Astrocyte (in vitro differentiated cells and primary cell): ENCODE measurements at regions not wholly inside any gene's neighbourhood (a gene's known extent, or its start where the extent isn't known, plus 50 kb on each side); places are given as distances from the start of the nearest gene placed in this dataset.

Experiments
- CTCF ChIP-seq: IDR thresholded peaks from 2 replicates; pipeline ENCODE4 v1.5.1; 2011; ENCODE audit warnings: low read depth, mild to moderate bottlenecking, inconsistent platforms, low read length, moderate library complexity; ENCODE audit not compliant: insufficient read depth
- EZH2 ChIP-seq: IDR thresholded peaks from 2 replicates; pipeline ENCODE4 v1.6.1; 2012; ENCODE audit warnings: mild to moderate bottlenecking, low read length, inconsistent platforms; ENCODE audit not compliant: insufficient read depth

- no peak for TF ChIP-seq CTCF
- no peak for TF ChIP-seq EZH2
Measured at GRCh38 chr1:34403156-34403555, 226.4 kb downstream of the C1orf94 start.
